VCaP (cell line): ENCODE measurements at regions not wholly inside any gene's neighbourhood (a gene's known extent, or its start where the extent isn't known, plus 50 kb on each side); places are given as distances from the start of the nearest gene placed in this dataset.

Experiments used
- H3K27ac ChIP-seq: fragments of 450-650 bp; 2 replicates; pipeline ENCODE4 v1.5.1; 2017
- CTCF ChIP-seq: fragments of 450-650 bp; conservative IDR thresholded peaks from 2 replicates; pipeline ENCODE4 v1.5.1; 2017; ENCODE audit warnings: mild to moderate bottlenecking, moderate library complexity

GRCh38 chr1:93807311-93807930 lies 71.6 kb downstream of the DNTTIP2 start:
- TF ChIP-seq CTCF: no peak
- H3K27ac ChIP-seq: no peak overlapping the region

- TF ChIP-seq CTCF: no peak
- H3K27ac ChIP-seq: no peak overlapping the region
Observed at GRCh38 chr1:93805027-93805610, 73.9 kb downstream of the DNTTIP2 start.

- no peak overlapping the region for H3K27ac ChIP-seq
- no peak for TF ChIP-seq CTCF
Observed at GRCh38 chr1:93804412-93804811, 74.6 kb downstream of the DNTTIP2 start.

GRCh38 chr1:93801471-93801870 lies 77.5 kb downstream of the DNTTIP2 start:
- no peak for TF ChIP-seq CTCF
- H3K27ac ChIP-seq: no peak overlapping the region

GRCh38 chr1:93800856-93801255 lies 78.2 kb downstream of the DNTTIP2 start:
- H3K27ac ChIP-seq: no peak overlapping the region
- TF ChIP-seq CTCF: no peak

- no peak for TF ChIP-seq CTCF
- H3K27ac ChIP-seq: no peak overlapping the region
Observed at GRCh38 chr1:93798291-93798690, 80.7 kb downstream of the DNTTIP2 start.

GRCh38 chr1:93784538-93784937 lies 94.5 kb downstream of the DNTTIP2 start:
- no peak overlapping the region for H3K27ac ChIP-seq
- TF ChIP-seq CTCF: no peak
